Loucy (cell line): ENCODE measurements at regions not wholly inside any gene's neighbourhood (a gene's known extent, or its start where the extent isn't known, plus 50 kb on each side); places are given as distances from the start of the nearest gene placed in this dataset.
A peak's percentile ranks its signal among the peaks of the same experiment; 100 is the strongest.

Experiments
- EZH2phosphoT487 ChIP-seq: fragments of 200-600 bp; IDR thresholded peaks from 2 replicates; pipeline ENCODE4 v1.6.1; 2018; ENCODE audit warnings: antibody characterized with exemption, mild to moderate bottlenecking, moderate library complexity, borderline replicate concordance
- TF ChIP-seq, protein P1 (sequence below): fragments of 200-600 bp; sonication (generic); conservative IDR thresholded peaks from 2 replicates; pipeline ENCODE4 v1.5.1; 2014; ENCODE audit warnings: mild to moderate bottlenecking, antibody characterized with exemption, low read length

DNA sequence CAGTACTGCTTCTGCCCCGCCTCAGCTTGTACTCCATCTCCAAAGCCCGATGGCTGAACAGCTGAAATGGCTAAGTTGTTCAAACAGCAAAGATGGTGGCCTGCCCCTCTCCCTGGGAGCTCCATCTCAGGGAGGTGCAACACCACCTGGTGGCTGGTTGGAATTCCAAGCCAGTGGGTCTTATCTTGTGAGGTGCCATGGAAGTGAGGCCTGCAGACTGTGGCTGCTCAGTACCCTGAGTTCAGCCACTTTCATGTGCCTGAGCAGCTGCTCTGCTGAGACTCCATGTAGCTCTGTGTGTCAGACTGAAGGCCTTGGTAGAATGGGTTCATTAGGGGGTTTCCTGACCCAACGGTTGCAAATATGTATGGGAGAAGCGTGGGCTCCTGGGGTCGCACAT, 67.3 kb upstream of the SPRY2 start:
- TF ChIP-seq, protein P1, sequence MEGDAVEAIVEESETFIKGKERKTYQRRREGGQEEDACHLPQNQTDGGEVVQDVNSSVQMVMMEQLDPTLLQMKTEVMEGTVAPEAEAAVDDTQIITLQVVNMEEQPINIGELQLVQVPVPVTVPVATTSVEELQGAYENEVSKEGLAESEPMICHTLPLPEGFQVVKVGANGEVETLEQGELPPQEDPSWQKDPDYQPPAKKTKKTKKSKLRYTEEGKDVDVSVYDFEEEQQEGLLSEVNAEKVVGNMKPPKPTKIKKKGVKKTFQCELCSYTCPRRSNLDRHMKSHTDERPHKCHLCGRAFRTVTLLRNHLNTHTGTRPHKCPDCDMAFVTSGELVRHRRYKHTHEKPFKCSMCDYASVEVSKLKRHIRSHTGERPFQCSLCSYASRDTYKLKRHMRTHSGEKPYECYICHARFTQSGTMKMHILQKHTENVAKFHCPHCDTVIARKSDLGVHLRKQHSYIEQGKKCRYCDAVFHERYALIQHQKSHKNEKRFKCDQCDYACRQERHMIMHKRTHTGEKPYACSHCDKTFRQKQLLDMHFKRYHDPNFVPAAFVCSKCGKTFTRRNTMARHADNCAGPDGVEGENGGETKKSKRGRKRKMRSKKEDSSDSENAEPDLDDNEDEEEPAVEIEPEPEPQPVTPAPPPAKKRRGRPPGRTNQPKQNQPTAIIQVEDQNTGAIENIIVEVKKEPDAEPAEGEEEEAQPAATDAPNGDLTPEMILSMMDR: peak; percentile 44
- TF ChIP-seq EZH2phosphoT487: no peak
